Right lobe of liver (tissue), 6 donors: ENCODE measurements at regions not wholly inside any gene's neighbourhood (a gene's known extent, or its start where the extent isn't known, plus 50 kb on each side); places are given as distances from the start of the nearest gene placed in this dataset.

ENCODE experiments used
- ATAC-seq, 4 donors: fragments of 200-7000 bp; cut with Tn5 transposase; one replicate each; pipeline ENCODE4 v1.9.1; 2020; ENCODE audit warnings: mild to moderate bottlenecking in 4 of 4, moderate library complexity in 4 of 4
- DNase-seq, 3 donors: peaks; one replicate each; pipeline ENCODE4 v3.0.0-alpha.2; 2020
- H3K27ac ChIP-seq, 3 donors: fragments of 200-600 bp; one replicate each; pipeline ENCODE4 v1.8.0; 2022
- H3K27me3 ChIP-seq, 2 donors: fragments of 200-600 bp; one replicate each; pipeline ENCODE4 v1.8.0; 2022
- H3K36me3 ChIP-seq, 4 donors: fragments of 200-600 bp; sonication (generic) in 1 of 4; one replicate each; pipeline versions ENCODE4 v1.5.1 to v1.8.0; 2017 to 2022; ENCODE audit warnings: control low read depth in 1 of 4
- H3K4me1 ChIP-seq, 4 donors: fragments of 200-600 bp; sonication (generic) in 1 of 4; one replicate each; pipeline versions ENCODE4 v1.5.1 to v1.8.0; 2017 to 2022; ENCODE audit warnings: control low read depth in 1 of 4
- H3K4me3 ChIP-seq, 3 donors: fragments of 200-600 bp; one replicate each; pipeline ENCODE4 v1.8.0; 2022
- H3K9me3 ChIP-seq, 4 donors: fragments of 200-600 bp; sonication (generic) in 1 of 4; one replicate each; pipeline versions ENCODE4 v1.5.1 to v1.8.0; 2017 to 2022; ENCODE audit warnings: control low read depth in 1 of 4
- POLR2A ChIP-seq: fragments of 450-650 bp; IDR thresholded peaks from one replicate; pipeline ENCODE4 v1.6.1; 2017; ENCODE audit warnings: antibody characterized with exemption, mild to moderate bottlenecking
- WGBS: methylation state at CpG from one replicate; pipeline ENCODE4 v1.1.6; 2018; ENCODE audit warnings: low coverage, low lambda C conversion rate; ENCODE audit not compliant: insufficient coverage; ENCODE audit errors: missing lambda C conversion rate; 5-methylcytosine and 5-hydroxymethylcytosine counted together
- intact Hi-C, 2 donors: fragments of 100-400 bp; cut with DNase I; formaldehyde crosslinking; loops; one replicate each; pipeline versions ENCODE4 v1.11.2 to v1.14.1; 2022
- TF ChIP-seq, protein P1 (sequence below), 4 donors: fragments of 200-600 bp in 3 of 4; fragments of 450-650 bp in 1 of 4; IDR thresholded peaks; one replicate each; pipeline versions ENCODE4 v1.5.1 to v1.8.0; 2016 to 2022; ENCODE audit warnings: antibody characterized with exemption in 4 of 4, mild to moderate bottlenecking in 2 of 4
- donor health status: DM: no; HTN: yes; CAD: no.
- donor health status: DM: no; HTN: no; CAD: no.
- donor health status: DM: no; HTN: no; CAD: no.
- donor health status: DM: no; HTN: yes; CAD: no.
- donor health status: DM: no; HTN: yes; CAD: no.

DNA sequence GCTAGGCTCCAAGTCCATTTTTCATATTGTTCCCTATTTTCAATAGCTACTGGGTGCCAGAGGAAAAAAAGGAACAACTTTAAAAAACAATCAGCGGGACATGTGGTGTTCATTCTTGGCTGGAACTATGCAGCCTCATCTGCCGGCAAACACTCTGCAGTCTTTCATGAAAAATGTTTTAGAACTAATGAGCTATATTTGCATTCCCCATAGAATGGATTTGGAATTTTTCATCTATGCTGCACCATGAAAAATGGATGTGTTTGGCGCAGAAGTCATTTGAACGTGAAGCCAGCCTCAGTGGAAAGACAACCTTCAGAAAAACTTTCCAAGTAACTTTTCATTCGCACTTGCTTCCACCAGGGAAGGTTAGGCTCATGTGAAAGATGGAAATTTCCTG is 270.5 kb downstream of the SKAP2 start:
- H3K4me3 ChIP-seq = no peak overlapping the region
- TF ChIP-seq POLR2A = no peak
- TF ChIP-seq, protein P1, sequence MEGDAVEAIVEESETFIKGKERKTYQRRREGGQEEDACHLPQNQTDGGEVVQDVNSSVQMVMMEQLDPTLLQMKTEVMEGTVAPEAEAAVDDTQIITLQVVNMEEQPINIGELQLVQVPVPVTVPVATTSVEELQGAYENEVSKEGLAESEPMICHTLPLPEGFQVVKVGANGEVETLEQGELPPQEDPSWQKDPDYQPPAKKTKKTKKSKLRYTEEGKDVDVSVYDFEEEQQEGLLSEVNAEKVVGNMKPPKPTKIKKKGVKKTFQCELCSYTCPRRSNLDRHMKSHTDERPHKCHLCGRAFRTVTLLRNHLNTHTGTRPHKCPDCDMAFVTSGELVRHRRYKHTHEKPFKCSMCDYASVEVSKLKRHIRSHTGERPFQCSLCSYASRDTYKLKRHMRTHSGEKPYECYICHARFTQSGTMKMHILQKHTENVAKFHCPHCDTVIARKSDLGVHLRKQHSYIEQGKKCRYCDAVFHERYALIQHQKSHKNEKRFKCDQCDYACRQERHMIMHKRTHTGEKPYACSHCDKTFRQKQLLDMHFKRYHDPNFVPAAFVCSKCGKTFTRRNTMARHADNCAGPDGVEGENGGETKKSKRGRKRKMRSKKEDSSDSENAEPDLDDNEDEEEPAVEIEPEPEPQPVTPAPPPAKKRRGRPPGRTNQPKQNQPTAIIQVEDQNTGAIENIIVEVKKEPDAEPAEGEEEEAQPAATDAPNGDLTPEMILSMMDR (IDR thresholded peaks at IDR 0.05) = no peak
- no peaks in the 10 kb centered on the region for H3K27me3 ChIP-seq
- ATAC-seq (no peak), DNase-seq (no peak)
- 75% methylated on average over 5 of the region's 5 CpGs for WGBS
- intact Hi-C loops = no loop called here
- no peaks in the 10 kb centered on the region for H3K4me1 ChIP-seq
- H3K27ac ChIP-seq = no peak overlapping the region
- no peaks in the 10 kb centered on the region for H3K36me3 ChIP-seq
- no peaks in the 10 kb centered on the region for H3K9me3 ChIP-seq

DNA sequence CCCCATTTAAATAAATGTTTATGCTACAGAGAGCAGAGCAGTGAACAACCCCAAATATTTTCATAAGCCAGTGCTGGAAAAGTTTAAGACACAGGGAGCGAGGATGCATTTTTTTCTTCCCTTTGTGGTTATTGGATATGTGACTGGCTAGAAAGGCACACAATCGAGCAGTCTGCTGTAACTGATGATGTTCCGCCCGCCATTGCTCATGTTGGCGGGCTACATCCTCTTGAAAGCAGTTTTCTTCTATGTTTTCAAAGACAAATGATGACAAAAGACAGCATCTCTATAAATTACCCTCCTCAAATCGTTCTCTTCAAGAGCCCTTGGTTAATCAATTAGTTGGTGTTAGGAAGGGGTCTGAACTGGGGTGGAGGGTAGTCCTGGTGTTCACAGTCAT is 269.8 kb downstream of the SKAP2 start:
- no peaks in the 10 kb centered on the region for H3K27me3 ChIP-seq
- TF ChIP-seq, protein P1 (IDR thresholded peaks at IDR 0.05) = no peak
- TF ChIP-seq POLR2A = no peak
- H3K36me3 ChIP-seq = no peaks in the 10 kb centered on the region
- DNase-seq = no peak
- WGBS = 55% methylated on average over 5 of the region's 6 CpGs
- no peaks in the 10 kb centered on the region for H3K4me1 ChIP-seq
- ATAC-seq = no peak
- intact Hi-C loops = no loop called here
- no peak overlapping the region for H3K4me3 ChIP-seq
- no peak overlapping the region for H3K27ac ChIP-seq
- H3K9me3 ChIP-seq = no peaks in the 10 kb centered on the region

DNA sequence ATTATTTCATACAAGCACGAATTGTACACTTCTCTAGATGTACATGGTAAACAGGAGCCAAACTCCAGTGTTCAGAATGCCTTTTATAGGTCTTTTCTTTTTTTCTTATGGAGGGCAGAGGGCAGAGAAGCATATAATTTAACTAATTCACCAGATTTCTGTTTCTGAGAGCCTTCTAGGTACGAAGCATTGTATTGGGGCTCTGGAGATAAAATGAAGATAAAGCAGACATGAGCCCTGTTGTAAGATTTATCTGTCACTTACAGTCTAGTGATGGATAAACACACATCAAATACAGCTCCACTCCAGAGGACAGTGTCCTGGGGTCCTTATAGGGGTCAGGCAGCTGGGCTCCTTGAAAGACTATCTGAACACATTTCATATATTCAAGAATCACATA is 265.5 kb downstream of the SKAP2 start:
- Histone ChIP-seq H3K27ac (no peak overlapping the region), H3K36me3 (no peaks in the 10 kb centered on the region), H3K9me3 (no peaks in the 10 kb centered on the region), H3K27me3 (no peaks in the 10 kb centered on the region), H3K4me3 (no peak overlapping the region), H3K4me1 (no peaks in the 10 kb centered on the region)
- WGBS = 56% methylated on average over 2 of the region's 2 CpGs
- intact Hi-C loops = no loop called here
- ATAC-seq = no peak
- DNase-seq = no peak
- TF ChIP-seq, protein P1 (IDR thresholded peaks at IDR 0.05) = no peak
- TF ChIP-seq POLR2A = no peak

DNA sequence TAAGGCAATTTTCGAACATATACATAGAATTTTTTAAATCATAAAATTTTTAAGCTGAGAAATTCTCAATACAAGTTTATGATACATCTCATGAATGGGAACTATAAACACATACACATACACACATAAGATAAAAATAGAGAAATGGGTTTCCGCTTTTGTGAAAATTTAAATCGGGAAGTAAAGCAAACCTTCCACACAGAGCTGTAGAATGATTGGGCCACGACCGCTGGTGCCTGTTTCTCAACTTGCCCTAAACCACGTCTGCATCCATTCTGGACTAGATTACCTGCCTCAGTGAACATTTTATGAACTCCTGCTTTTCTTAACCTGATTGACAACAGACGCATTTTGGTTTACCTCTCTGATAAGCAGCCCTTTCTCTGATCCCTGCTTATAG is 264.4 kb downstream of the SKAP2 start:
- Histone ChIP-seq H3K9me3 (no peaks in the 10 kb centered on the region), H3K4me3 (no peak overlapping the region), H3K27ac (no peak overlapping the region), H3K4me1 (no peaks in the 10 kb centered on the region), H3K36me3 (no peaks in the 10 kb centered on the region), H3K27me3 (no peaks in the 10 kb centered on the region)
- DNase-seq (no peak), ATAC-seq (no peak)
- intact Hi-C loops = no loop called here
- TF ChIP-seq POLR2A = no peak
- TF ChIP-seq, protein P1 (IDR thresholded peaks at IDR 0.05) = no peak
- 77% methylated on average over 7 of the region's 7 CpGs for WGBS

DNA sequence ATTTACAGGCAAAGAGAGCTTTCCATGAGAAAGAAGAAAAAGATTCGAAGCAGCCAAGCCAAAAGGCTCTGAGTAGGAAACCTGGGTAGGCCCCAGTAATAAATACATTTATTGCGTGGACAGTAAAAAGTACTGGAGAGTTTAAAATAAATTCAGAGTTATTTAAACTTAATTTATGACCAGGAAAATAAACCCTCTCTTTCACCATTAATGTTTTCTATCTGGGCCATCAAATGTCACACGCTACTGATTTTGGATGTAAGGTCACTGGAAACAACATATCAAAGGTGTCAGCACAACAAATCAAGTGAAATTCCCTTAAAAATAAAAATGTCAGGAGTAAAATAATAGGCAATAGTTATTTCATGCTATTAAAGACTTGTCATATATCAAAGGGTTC is 264.0 kb downstream of the SKAP2 start:
- WGBS = 72% methylated on average over 3 of the region's 3 CpGs
- H3K27ac ChIP-seq = no peak overlapping the region
- intact Hi-C loops = no loop called here
- no peaks in the 10 kb centered on the region for H3K36me3 ChIP-seq
- TF ChIP-seq POLR2A = no peak
- TF ChIP-seq, protein P1 (IDR thresholded peaks at IDR 0.05) = no peak
- DNase-seq (no peak), ATAC-seq (no peak)
- no peaks in the 10 kb centered on the region for H3K4me1 ChIP-seq
- no peaks in the 10 kb centered on the region for H3K27me3 ChIP-seq
- no peaks in the 10 kb centered on the region for H3K9me3 ChIP-seq
- H3K4me3 ChIP-seq = no peak overlapping the region
